GM23338 (cell line): ENCODE measurements at regions not wholly inside any gene's neighbourhood (a gene's known extent, or its start where the extent isn't known, plus 50 kb on each side); places are given as distances from the start of the nearest gene placed in this dataset.

ENCODE experiments used
- ATAC-seq: fragments of 200-7000 bp; cut with Tn5 transposase; 3 replicates; pipeline ENCODE4 v1.9.1; 2020
- DNase-seq: peaks from one replicate; pipeline ENCODE4 v3.0.0-alpha.2; 2015; ENCODE audit warnings: low spot score
- H2AFZ ChIP-seq: fragments of 200-600 bp; sonication (generic); 2 replicates; pipeline ENCODE4 v1.8.0; 2016; ENCODE audit warnings: antibody characterized with exemption, mild to moderate bottlenecking, moderate library complexity
- H3F3A ChIP-seq: fragments of 200-600 bp; sonication (generic); replicated peaks from 2 replicates; pipeline ENCODE4 v1.8.0; 2017; ENCODE audit warnings: antibody characterized with exemption, mixed run types, low read depth
- H3K27ac ChIP-seq: fragments of 200-600 bp; sonication (generic); 2 replicates; pipeline ENCODE4 v1.6.1; 2016; ENCODE audit warnings: low read depth
- H3K27me3 ChIP-seq: fragments of 200-600 bp; sonication (generic); 2 replicates; pipeline ENCODE4 v1.8.0; 2016; ENCODE audit warnings: mild to moderate bottlenecking, mixed run types, moderate library complexity; ENCODE audit not compliant: insufficient read depth
- H3K36me3 ChIP-seq: fragments of 200-600 bp; sonication (generic); 2 replicates; pipeline ENCODE4 v1.8.0; 2016; ENCODE audit warnings: mild to moderate bottlenecking; ENCODE audit not compliant: insufficient read depth
- H3K4me1 ChIP-seq: fragments of 200-600 bp; sonication (generic); 2 replicates; pipeline ENCODE4 v1.8.0; 2016; ENCODE audit warnings: mild to moderate bottlenecking, moderate library complexity; ENCODE audit not compliant: insufficient read depth
- H3K4me2 ChIP-seq: fragments of 200-600 bp; sonication (generic); 2 replicates; pipeline ENCODE4 v1.7.1; 2017; ENCODE audit warnings: mixed run types
- H3K4me3 ChIP-seq: fragments of 200-600 bp; sonication (generic); 2 replicates; pipeline ENCODE4 v1.6.1; 2016; ENCODE audit warnings: mixed run types
- H3K79me2 ChIP-seq: fragments of 200-600 bp; sonication (generic); replicated peaks from 2 replicates; pipeline ENCODE4 v1.8.0; 2017; ENCODE audit warnings: mild to moderate bottlenecking; ENCODE audit not compliant: insufficient read depth
- H3K9me2 ChIP-seq: fragments of 200-600 bp; sonication (generic); 2 replicates; pipeline ENCODE4 v1.8.0; 2017; ENCODE audit not compliant: insufficient read depth
- H4K20me1 ChIP-seq: fragments of 200-600 bp; sonication (generic); replicated peaks from 2 replicates; pipeline ENCODE4 v1.8.0; 2017; ENCODE audit warnings: mild to moderate bottlenecking; ENCODE audit not compliant: insufficient read depth
- H3K27ac Mint-ChIP-seq: 2 replicates; pipeline ENCODE4 v1.8.0; 2020; ENCODE audit warnings: inconsistent platforms, mild to moderate bottlenecking, moderate library complexity, mixed read lengths
- H3K27me3 Mint-ChIP-seq: 3 replicates; pipeline ENCODE4 v1.8.0; 2022; ENCODE audit warnings: low read depth, mild to moderate bottlenecking, moderate library complexity, mixed read lengths, inconsistent platforms; ENCODE audit not compliant: insufficient read depth, poor library complexity
- H3K36me3 Mint-ChIP-seq: 3 replicates; pipeline ENCODE4 v1.8.0; 2021; ENCODE audit warnings: low read depth, mild to moderate bottlenecking, inconsistent platforms, moderate library complexity, mixed read lengths
- H3K4me1 Mint-ChIP-seq: 3 replicates; pipeline ENCODE4 v1.8.0; 2020; ENCODE audit warnings: mild to moderate bottlenecking, inconsistent platforms, mixed read lengths
- H3K4me3 Mint-ChIP-seq: 3 replicates; pipeline ENCODE4 v1.8.0; 2021; ENCODE audit warnings: moderate library complexity, mild to moderate bottlenecking, inconsistent platforms, mixed read lengths
- H3K9me3 Mint-ChIP-seq: 3 replicates; pipeline ENCODE4 v1.8.0; 2020; ENCODE audit warnings: moderate library complexity, mild to moderate bottlenecking, inconsistent platforms, mixed read lengths
- EZH2phosphoT487 ChIP-seq: fragments of 200-600 bp; sonication (generic); IDR thresholded peaks from one replicate; pipeline ENCODE4 v1.8.1; 2018; ENCODE audit warnings: antibody characterized with exemption; ENCODE audit not compliant: unreplicated experiment
- POLR2AphosphoS5 ChIP-seq: IDR thresholded peaks from 2 replicates; pipeline ENCODE4 v1.6.1; 2016; ENCODE audit warnings: antibody characterized with exemption, low read depth
- ZNF114 ChIP-seq: fragments of 250-450 bp; sonication (Bioruptor Pico); IDR thresholded peaks from 2 replicates; pipeline ENCODE4 v1.5.0; 2020; ENCODE audit warnings: mild to moderate bottlenecking, moderate library complexity
- ZNF331 ChIP-seq: fragments of 250-450 bp; sonication (Bioruptor Pico); IDR thresholded peaks from 2 replicates; pipeline ENCODE4 v1.5.0; 2020; ENCODE audit warnings: low read depth, mild to moderate bottlenecking, moderate library complexity
- TF ChIP-seq, protein P1 (sequence below): IDR thresholded peaks from one replicate; pipeline ENCODE4 v1.6.1; 2018; ENCODE audit warnings: antibody characterized with exemption; ENCODE audit not compliant: unreplicated experiment
- TF ChIP-seq, protein P2 (sequence below): fragments of 250-450 bp; sonication (Bioruptor Pico); IDR thresholded peaks from 2 replicates; pipeline ENCODE4 v1.5.0; 2020; ENCODE audit warnings: mild to moderate bottlenecking, moderate library complexity

GRCh38 chr5:124276166-124276565, 470.3 kb downstream of the ZNF608 start:
- Mint-ChIP-seq H3K9me3 (no peaks in the 10 kb centered on the region; the same call in 2 of the 3 replicates), H3K4me3 (no peak overlapping the region), H3K27me3 (no peaks in the 10 kb centered on the region), H3K4me1 (peaks cover 5% of the 10 kb centered on the region; the same call in 2 of the 3 replicates), H3K36me3 (peaks cover 3% of the 10 kb centered on the region; the same call in 1 of the 3 replicates), H3K27ac (no peak overlapping the region)
- Histone ChIP-seq H3K4me3 (no peak overlapping the region), H2AFZ (no peak overlapping the region), H3K9me2 (peaks cover 9% of the 10 kb centered on the region; the same call in 1 of the 2 replicates), H3K4me1 (no peaks in the 10 kb centered on the region), H3F3A (no peaks in the 10 kb centered on the region), H3K4me2 (no peak overlapping the region), H3K27me3 (no peaks in the 10 kb centered on the region), H3K27ac (no peak overlapping the region), H4K20me1 (no peaks in the 10 kb centered on the region), H3K79me2 (no peaks in the 10 kb centered on the region), H3K36me3 (no peaks in the 10 kb centered on the region)
- ATAC-seq = no peak
- no peak for DNase-seq
- TF ChIP-seq, protein P1, sequence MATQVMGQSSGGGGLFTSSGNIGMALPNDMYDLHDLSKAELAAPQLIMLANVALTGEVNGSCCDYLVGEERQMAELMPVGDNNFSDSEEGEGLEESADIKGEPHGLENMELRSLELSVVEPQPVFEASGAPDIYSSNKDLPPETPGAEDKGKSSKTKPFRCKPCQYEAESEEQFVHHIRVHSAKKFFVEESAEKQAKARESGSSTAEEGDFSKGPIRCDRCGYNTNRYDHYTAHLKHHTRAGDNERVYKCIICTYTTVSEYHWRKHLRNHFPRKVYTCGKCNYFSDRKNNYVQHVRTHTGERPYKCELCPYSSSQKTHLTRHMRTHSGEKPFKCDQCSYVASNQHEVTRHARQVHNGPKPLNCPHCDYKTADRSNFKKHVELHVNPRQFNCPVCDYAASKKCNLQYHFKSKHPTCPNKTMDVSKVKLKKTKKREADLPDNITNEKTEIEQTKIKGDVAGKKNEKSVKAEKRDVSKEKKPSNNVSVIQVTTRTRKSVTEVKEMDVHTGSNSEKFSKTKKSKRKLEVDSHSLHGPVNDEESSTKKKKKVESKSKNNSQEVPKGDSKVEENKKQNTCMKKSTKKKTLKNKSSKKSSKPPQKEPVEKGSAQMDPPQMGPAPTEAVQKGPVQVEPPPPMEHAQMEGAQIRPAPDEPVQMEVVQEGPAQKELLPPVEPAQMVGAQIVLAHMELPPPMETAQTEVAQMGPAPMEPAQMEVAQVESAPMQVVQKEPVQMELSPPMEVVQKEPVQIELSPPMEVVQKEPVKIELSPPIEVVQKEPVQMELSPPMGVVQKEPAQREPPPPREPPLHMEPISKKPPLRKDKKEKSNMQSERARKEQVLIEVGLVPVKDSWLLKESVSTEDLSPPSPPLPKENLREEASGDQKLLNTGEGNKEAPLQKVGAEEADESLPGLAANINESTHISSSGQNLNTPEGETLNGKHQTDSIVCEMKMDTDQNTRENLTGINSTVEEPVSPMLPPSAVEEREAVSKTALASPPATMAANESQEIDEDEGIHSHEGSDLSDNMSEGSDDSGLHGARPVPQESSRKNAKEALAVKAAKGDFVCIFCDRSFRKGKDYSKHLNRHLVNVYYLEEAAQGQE = no peak
- TF ChIP-seq EZH2phosphoT487 (no peak), ZNF331 (CRISPR knock-in tag) (no peak), ZNF114 (CRISPR knock-in tag) (no peak), POLR2AphosphoS5 (no peak)
- TF ChIP-seq, protein P2, sequence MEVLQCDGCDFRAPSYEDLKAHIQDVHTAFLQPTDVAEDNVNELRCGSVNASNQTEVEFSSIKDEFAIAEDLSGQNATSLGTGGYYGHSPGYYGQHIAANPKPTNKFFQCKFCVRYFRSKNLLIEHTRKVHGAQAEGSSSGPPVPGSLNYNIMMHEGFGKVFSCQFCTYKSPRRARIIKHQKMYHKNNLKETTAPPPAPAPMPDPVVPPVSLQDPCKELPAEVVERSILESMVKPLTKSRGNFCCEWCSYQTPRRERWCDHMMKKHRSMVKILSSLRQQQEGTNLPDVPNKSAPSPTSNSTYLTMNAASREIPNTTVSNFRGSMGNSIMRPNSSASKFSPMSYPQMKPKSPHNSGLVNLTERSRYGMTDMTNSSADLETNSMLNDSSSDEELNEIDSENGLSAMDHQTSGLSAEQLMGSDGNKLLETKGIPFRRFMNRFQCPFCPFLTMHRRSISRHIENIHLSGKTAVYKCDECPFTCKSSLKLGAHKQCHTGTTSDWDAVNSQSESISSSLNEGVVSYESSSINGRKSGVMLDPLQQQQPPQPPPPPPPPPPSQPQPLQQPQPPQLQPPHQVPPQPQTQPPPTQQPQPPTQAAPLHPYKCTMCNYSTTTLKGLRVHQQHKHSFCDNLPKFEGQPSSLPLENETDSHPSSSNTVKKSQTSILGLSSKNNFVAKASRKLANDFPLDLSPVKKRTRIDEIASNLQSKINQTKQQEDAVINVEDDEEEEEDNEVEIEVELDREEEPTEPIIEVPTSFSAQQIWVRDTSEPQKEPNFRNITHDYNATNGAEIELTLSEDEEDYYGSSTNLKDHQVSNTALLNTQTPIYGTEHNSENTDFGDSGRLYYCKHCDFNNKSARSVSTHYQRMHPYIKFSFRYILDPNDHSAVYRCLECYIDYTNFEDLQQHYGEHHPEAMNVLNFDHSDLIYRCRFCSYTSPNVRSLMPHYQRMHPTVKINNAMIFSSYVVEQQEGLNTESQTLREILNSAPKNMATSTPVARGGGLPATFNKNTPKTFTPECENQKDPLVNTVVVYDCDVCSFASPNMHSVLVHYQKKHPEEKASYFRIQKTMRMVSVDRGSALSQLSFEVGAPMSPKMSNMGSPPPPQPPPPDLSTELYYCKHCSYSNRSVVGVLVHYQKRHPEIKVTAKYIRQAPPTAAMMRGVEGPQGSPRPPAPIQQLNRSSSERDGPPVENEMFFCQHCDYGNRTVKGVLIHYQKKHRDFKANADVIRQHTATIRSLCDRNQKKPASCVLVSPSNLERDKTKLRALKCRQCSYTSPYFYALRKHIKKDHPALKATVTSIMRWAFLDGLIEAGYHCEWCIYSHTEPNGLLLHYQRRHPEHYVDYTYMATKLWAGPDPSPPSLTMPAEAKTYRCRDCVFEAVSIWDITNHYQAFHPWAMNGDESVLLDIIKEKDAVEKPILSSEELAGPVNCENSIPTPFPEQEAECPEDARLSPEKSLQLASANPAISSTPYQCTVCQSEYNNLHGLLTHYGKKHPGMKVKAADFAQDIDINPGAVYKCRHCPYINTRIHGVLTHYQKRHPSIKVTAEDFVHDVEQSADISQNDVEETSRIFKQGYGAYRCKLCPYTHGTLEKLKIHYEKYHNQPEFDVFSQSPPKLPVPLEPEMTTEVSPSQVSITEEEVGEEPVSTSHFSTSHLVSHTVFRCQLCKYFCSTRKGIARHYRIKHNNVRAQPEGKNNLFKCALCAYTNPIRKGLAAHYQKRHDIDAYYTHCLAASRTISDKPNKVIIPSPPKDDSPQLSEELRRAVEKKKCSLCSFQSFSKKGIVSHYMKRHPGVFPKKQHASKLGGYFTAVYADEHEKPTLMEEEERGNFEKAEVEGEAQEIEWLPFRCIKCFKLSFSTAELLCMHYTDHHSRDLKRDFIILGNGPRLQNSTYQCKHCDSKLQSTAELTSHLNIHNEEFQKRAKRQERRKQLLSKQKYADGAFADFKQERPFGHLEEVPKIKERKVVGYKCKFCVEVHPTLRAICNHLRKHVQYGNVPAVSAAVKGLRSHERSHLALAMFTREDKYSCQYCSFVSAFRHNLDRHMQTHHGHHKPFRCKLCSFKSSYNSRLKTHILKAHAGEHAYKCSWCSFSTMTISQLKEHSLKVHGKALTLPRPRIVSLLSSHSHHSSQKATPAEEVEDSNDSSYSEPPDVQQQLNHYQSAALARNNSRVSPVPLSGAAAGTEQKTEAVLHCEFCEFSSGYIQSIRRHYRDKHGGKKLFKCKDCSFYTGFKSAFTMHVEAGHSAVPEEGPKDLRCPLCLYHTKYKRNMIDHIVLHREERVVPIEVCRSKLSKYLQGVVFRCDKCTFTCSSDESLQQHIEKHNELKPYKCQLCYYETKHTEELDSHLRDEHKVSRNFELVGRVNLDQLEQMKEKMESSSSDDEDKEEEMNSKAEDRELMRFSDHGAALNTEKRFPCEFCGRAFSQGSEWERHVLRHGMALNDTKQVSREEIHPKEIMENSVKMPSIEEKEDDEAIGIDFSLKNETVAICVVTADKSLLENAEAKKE (CRISPR knock-in tag) = no peak
